GM18505 (cell line): ENCODE measurements at regions not wholly inside any gene's neighbourhood (a gene's known extent, or its start where the extent isn't known, plus 50 kb on each side); places are given as distances from the start of the nearest gene placed in this dataset.

Source experiments
- ATAC-seq: cut with Tn5 transposase; IDR thresholded peaks from one replicate; pipeline ENCODE4 v1.9.1; 2021; ENCODE audit not compliant: unreplicated experiment
- POLR2A ChIP-seq: IDR thresholded peaks from 4 replicates; pipeline ENCODE4 v1.6.1; 2011; ENCODE audit warnings: borderline replicate concordance; ENCODE audit not compliant: insufficient read depth, insufficient read length; ENCODE audit errors: extremely low read depth

- no peak for TF ChIP-seq POLR2A
- no peak for ATAC-seq
These were observed 55.2 kb upstream of the CAB39 start for GRCh38 chr2:230657462-230657861.

- no peak for TF ChIP-seq POLR2A
These were observed 54.7 kb upstream of the CAB39 start for GRCh38 chr2:230657906-230658305.

DNA sequence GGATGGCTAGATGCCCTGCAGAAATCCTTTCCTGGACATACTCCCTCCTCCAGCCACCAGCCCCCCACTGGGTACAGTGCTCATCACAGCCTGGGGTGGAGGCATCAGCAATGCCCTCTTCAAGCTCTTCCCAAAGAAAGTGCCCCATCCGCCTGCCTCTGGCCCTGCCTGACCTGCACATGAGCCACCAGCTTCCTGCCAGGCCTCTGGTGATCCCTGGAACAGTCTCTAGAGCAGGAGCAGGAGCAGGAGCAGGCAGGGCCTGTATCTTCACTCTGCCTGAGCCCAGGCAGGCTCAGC, 54.1 kb upstream of the CAB39 start:
- TF ChIP-seq POLR2A, result peak; percentile 76
- peak; percentile 1 for ATAC-seq

More at GRCh38 chr2:230657906-230658305, 54.7 kb upstream of the CAB39 start:
- ATAC-seq, result no peak

GRCh38 chr2:230658877-230659652, 53.6 kb upstream of the CAB39 start:
- peak; percentile 74 for TF ChIP-seq POLR2A
- peak; percentile 46 for ATAC-seq

DNA sequence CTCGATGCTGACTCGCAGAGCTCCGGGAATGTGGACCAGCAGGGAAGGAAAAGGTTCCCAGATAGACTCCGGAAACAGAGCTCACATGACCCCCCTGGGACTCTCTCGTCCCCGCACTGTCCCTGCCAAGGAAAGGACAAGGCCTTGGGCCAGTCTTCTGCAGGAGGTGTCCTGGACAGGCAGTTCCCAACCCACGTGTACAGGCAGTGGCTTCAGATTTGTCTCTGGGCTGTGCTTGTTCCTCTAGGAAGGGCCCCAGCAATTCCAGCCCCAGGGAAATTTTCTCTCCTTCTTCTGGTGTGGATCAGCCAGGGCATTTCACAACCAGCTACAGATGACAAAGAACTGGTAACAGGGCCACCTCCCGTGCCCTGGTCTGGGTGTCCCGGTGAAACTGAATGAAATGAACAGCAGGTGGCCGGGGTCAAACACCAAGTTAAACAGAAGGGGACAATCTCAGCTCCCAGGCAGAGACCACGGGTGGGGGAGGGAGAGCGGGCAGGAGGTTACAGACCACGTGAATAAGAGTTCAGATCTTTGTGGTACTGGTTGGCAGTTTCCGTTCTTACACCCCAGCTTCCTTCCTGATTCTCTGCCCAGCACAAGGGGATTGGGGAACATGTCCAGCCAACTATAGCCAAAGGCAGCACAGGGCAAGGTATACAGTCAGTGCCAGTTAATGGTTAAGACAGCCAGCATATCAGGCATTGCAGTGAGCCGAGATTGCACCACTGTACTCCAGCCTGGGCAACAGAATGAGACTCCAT, 52.2 kb upstream of the CAB39 start:
- TF ChIP-seq POLR2A, result peak; percentile 24
- no peak for ATAC-seq

GRCh38 chr2:230661072-230661957, 51.3 kb upstream of the CAB39 start:
- TF ChIP-seq POLR2A, result peak; percentile 55
- peak; percentile 31 for ATAC-seq
